ENCODE measurements at regions not wholly inside any gene's neighbourhood (a gene's known extent, or its start where the extent isn't known, plus 50 kb on each side); places are given as distances from the start of the nearest gene placed in this dataset.

GRCh38 chr2:67674668-67675067, 277.5 kb downstream of the ETAA1 start:
- H3K36me3 ChIP-seq (ENCODE audit: insufficient read depth), result no peaks in the 10 kb centered on the region
- no peaks in the 10 kb centered on the region for H3K36me3 Mint-ChIP-seq (ENCODE audit: low read depth)
- no peak overlapping the region for H2AFZ ChIP-seq
- H3K27ac ChIP-seq (ENCODE audit: low read depth), result no peak overlapping the region
- H3K79me2 ChIP-seq (replicated peaks; ENCODE audit: insufficient read depth), result no peaks in the 10 kb centered on the region
- no peaks in the 10 kb centered on the region for H3K27me3 ChIP-seq (ENCODE audit: insufficient read depth)
- no peaks in the 10 kb centered on the region for H4K20me1 ChIP-seq (replicated peaks; ENCODE audit: insufficient read depth)
- H3K9me2 ChIP-seq (ENCODE audit: insufficient read depth), result peaks cover 10% of the 10 kb centered on the region; the same call in 1 of the 2 replicates
- H3K4me2 ChIP-seq, result no peak overlapping the region
- DNase-seq (ENCODE audit: low spot score) (no peak), ATAC-seq (no peak)
- H3K4me1 ChIP-seq (ENCODE audit: insufficient read depth), result no peaks in the 10 kb centered on the region
- TF ChIP-seq JUNB (IDR thresholded peaks at IDR 0.05; ENCODE audit: unreplicated experiment) (no peak), ZNF331 (CRISPR knock-in tag; IDR thresholded peaks at IDR 0.05; ENCODE audit: low read depth) (no peak), ETS1 (IDR thresholded peaks at IDR 0.05) (no peak), ZNF114 (CRISPR knock-in tag; IDR thresholded peaks at IDR 0.05) (no peak), EZH2 (IDR thresholded peaks at IDR 0.05; ENCODE audit: low read depth, unreplicated experiment) (no peak), EZH2phosphoT487 (IDR thresholded peaks at IDR 0.05; ENCODE audit: unreplicated experiment) (no peak), NANOG (IDR thresholded peaks at IDR 0.05; ENCODE audit: borderline replicate concordance) (no peak), POLR2AphosphoS5 (IDR thresholded peaks at IDR 0.05; ENCODE audit: low read depth) (no peak), STAT1 (IDR thresholded peaks at IDR 0.05; ENCODE audit: unreplicated experiment) (no peak), REST (IDR thresholded peaks at IDR 0.05; ENCODE audit: unreplicated experiment) (no peak), CREB1 (CRISPR knock-in tag; IDR thresholded peaks at IDR 0.05; ENCODE audit: low read depth) (no peak), ZNF462 (CRISPR knock-in tag; IDR thresholded peaks at IDR 0.05) (no peak)
- TF ChIP-seq, protein P1, sequence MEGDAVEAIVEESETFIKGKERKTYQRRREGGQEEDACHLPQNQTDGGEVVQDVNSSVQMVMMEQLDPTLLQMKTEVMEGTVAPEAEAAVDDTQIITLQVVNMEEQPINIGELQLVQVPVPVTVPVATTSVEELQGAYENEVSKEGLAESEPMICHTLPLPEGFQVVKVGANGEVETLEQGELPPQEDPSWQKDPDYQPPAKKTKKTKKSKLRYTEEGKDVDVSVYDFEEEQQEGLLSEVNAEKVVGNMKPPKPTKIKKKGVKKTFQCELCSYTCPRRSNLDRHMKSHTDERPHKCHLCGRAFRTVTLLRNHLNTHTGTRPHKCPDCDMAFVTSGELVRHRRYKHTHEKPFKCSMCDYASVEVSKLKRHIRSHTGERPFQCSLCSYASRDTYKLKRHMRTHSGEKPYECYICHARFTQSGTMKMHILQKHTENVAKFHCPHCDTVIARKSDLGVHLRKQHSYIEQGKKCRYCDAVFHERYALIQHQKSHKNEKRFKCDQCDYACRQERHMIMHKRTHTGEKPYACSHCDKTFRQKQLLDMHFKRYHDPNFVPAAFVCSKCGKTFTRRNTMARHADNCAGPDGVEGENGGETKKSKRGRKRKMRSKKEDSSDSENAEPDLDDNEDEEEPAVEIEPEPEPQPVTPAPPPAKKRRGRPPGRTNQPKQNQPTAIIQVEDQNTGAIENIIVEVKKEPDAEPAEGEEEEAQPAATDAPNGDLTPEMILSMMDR (conservative IDR thresholded peaks at IDR 0.05; ENCODE audit: low read depth in 2 of 2), result no peak
- H3K4me1 Mint-ChIP-seq, result no peaks in the 10 kb centered on the region
- H3K27ac Mint-ChIP-seq, result no peak overlapping the region
- no peaks in the 10 kb centered on the region for H3K27me3 Mint-ChIP-seq (ENCODE audit: insufficient read depth, low read depth, poor library complexity)
- H3K4me3 ChIP-seq, result no peak overlapping the region
- H3K9me3 Mint-ChIP-seq, result no peaks in the 10 kb centered on the region
- H3K4me3 Mint-ChIP-seq, result no peak overlapping the region
- H3F3A ChIP-seq (replicated peaks; ENCODE audit: low read depth), result no peaks in the 10 kb centered on the region
